Mucosa of rectum (tissue), 2 donors: ENCODE measurements at regions not wholly inside any gene's neighbourhood (a gene's known extent, or its start where the extent isn't known, plus 50 kb on each side); places are given as distances from the start of the nearest gene placed in this dataset.

Source experiments
- H3K27ac ChIP-seq, 2 donors: one replicate each; pipeline ENCODE4 v1.7.0; 2013; ENCODE audit warnings: inconsistent platforms in 2 of 2, low read depth in 2 of 2, low read length in 2 of 2
- H3K27me3 ChIP-seq, 2 donors: one replicate each; pipeline ENCODE4 v1.7.0; 2013; ENCODE audit warnings: low read length in 2 of 2; ENCODE audit not compliant: control insufficient read depth in 2 of 2, insufficient read depth in 2 of 2
- H3K36me3 ChIP-seq, 2 donors: one replicate each; pipeline ENCODE4 v1.7.0; 2013; ENCODE audit warnings: low read length in 2 of 2; ENCODE audit not compliant: control insufficient read depth in 2 of 2, insufficient read depth in 2 of 2
- H3K4me1 ChIP-seq, 2 donors: one replicate each; pipeline ENCODE4 v1.7.0; 2013; ENCODE audit warnings: low read length in 2 of 2, mild to moderate bottlenecking in 1 of 2; ENCODE audit not compliant: control insufficient read depth in 2 of 2, insufficient read depth in 2 of 2
- H3K4me3 ChIP-seq, 2 donors: one replicate each; pipeline ENCODE4 v1.7.0; 2013; ENCODE audit warnings: low read length in 2 of 2
- H3K9ac ChIP-seq, 2 donors: one replicate each; pipeline ENCODE4 v1.7.0; 2013; ENCODE audit warnings: low read length in 2 of 2, low read depth in 1 of 2, mild to moderate bottlenecking in 1 of 2
- H3K9me3 ChIP-seq, 2 donors: one replicate each; pipeline ENCODE4 v1.7.0; 2013; ENCODE audit warnings: low read length in 2 of 2; ENCODE audit not compliant: control insufficient read depth in 2 of 2
- donor health status: healthy.
- donor health status: Normal muscosa, but diverticular disease.

DNA sequence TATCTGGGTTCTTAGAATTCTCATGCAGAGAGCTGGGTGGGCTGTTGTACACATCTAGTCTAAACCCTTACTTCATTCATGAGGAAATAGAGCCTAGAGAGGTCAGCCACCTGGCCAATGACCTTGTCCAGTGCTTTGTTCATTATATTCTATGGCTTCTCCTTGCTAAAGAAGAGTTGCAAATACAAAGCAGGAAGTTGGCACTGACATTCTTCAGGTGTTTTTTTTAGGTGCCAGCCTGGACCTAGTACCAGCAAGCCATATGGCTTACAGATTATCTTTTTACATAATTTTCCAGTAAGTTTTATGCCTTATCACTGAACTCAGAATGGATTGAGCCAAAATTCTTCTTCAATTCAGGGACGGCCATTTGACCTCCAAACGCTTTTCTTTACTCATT, 54.7 kb upstream of the PGM2 start:
- Histone ChIP-seq H3K36me3 (no peaks in the 10 kb centered on the region), H3K4me1 (no peaks in the 10 kb centered on the region), H3K9ac (no peak overlapping the region), H3K9me3 (no peaks in the 10 kb centered on the region), H3K4me3 (no peak overlapping the region), H3K27ac (no peak overlapping the region), H3K27me3 (no peaks in the 10 kb centered on the region)

DNA sequence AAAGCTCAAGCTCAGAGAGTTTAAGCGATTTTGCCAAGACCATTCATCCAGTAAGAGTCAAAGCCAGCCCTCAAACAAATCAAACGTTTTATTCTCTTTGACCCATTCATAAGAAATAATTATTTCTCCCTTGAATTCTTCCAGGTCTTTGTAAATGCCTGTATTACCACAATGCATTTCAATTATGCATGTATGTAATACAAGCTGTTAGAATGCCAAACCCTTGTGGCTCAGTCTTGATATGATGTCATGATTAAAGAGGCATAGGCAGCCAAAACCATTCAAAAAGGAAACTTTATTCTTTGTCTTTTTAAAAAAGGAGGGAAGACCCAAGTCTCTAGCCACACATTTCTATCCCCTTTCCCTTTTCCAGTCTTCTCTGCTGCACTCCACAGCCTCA, 56.5 kb upstream of the PGM2 start:
- Histone ChIP-seq H3K36me3 (no peaks in the 10 kb centered on the region), H3K9ac (no peak overlapping the region), H3K9me3 (no peaks in the 10 kb centered on the region), H3K27ac (no peak overlapping the region), H3K27me3 (no peaks in the 10 kb centered on the region), H3K4me1 (no peaks in the 10 kb centered on the region), H3K4me3 (no peak overlapping the region)

DNA sequence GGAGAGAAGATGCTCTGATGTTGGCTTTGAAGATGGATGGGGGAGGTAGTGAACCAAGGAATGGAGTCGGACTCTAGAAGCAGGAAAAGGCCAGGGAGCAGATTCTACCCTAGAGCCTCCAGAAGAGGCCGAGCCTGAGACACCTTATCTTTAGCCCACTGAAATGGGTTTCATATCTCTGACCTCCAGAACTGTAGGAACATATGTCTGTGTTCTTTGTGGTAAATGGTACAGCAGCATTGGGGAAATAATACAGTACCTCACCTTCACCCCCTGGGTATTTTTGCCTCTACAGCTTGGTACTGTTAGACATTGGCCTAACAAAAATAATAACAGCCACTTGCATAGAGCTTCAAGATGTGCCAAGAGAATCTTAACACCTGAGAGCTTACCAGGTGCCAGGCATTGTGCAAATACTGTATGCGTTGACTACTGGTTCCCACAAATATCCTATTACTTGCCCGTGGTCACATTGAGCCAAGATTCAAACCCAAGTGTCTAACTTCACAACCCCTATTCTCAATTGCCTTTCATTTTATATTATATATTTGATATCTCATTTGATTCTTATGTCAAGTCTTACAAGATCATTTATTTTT, 57.0 kb upstream of the PGM2 start:
- Histone ChIP-seq H3K9ac (no peak overlapping the region), H3K36me3 (no peaks in the 10 kb centered on the region), H3K4me3 (no peak overlapping the region), H3K27me3 (no peaks in the 10 kb centered on the region), H3K4me1 (no peaks in the 10 kb centered on the region), H3K9me3 (no peaks in the 10 kb centered on the region), H3K27ac (no peak overlapping the region)

DNA sequence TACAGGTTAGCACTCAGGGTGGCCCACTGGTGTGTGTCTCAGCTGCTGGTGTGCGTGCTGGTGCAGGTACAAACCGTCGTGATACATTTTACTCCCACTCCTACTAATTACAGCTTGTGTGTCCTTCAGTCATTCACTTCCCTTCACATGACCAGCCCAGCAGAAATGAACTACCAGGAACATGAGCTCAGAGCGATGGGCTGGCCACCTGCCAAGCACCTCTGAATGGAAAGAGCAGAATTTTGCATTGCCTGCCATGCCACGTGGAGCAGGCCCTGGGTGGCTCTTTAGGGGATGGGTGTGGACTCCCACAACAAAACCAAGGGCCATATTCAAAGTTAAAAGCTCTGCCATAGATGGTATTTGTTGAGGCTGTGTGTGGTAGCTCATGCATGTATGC, 58.9 kb upstream of the PGM2 start:
- no peak overlapping the region for H3K9ac ChIP-seq
- H3K27me3 ChIP-seq, result no peaks in the 10 kb centered on the region
- H3K27ac ChIP-seq, result no peak overlapping the region
- H3K4me1 ChIP-seq, result no peaks in the 10 kb centered on the region
- H3K36me3 ChIP-seq, result no peaks in the 10 kb centered on the region
- no peak overlapping the region for H3K4me3 ChIP-seq
- no peaks in the 10 kb centered on the region for H3K9me3 ChIP-seq

DNA sequence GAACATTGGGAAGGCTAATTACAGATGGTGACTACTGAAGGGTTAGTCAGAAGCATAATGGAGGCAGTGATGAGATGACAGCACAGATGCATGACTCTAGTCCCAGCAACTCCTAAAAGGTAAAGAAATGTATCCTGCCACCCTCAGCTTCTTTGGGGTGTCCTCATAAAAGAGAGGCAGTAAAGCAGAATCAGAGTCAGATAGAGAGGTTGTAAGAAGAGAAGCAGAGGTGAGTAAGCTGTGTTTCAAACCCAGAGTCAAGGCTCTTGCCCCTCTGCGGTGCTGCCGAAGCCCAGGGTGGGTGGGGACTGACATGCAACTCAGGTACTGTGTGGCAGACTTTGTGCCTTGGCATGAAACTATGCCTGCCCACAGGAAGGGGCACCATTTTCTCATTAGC, 59.5 kb upstream of the PGM2 start:
- no peak overlapping the region for H3K27ac ChIP-seq
- no peaks in the 10 kb centered on the region for H3K4me1 ChIP-seq
- no peaks in the 10 kb centered on the region for H3K9me3 ChIP-seq
- H3K36me3 ChIP-seq, result no peaks in the 10 kb centered on the region
- no peak overlapping the region for H3K9ac ChIP-seq
- H3K4me3 ChIP-seq, result no peak overlapping the region
- H3K27me3 ChIP-seq, result no peaks in the 10 kb centered on the region

DNA sequence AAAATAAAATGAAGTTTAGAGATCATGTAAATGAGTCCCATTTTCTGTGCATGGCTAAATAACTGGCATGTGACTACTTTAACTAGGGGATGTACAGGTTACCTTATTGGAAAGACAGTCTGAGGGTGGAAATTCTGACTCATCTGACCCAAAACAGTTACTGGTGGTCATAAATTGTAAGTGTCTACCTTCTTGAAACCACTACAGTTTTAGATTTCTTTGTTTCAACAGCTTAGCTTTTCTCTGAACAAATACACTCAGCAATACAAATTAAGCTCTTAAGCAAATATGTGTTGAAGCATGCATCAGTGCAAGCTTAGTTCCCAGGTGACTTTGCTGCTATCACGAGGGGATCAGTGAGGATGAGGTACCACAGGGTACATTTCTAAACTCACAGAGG, 60.7 kb upstream of the PGM2 start:
- Histone ChIP-seq H3K9me3 (no peaks in the 10 kb centered on the region), H3K27ac (no peak overlapping the region), H3K27me3 (no peaks in the 10 kb centered on the region), H3K4me3 (no peak overlapping the region), H3K36me3 (no peaks in the 10 kb centered on the region), H3K9ac (no peak overlapping the region), H3K4me1 (no peaks in the 10 kb centered on the region)

DNA sequence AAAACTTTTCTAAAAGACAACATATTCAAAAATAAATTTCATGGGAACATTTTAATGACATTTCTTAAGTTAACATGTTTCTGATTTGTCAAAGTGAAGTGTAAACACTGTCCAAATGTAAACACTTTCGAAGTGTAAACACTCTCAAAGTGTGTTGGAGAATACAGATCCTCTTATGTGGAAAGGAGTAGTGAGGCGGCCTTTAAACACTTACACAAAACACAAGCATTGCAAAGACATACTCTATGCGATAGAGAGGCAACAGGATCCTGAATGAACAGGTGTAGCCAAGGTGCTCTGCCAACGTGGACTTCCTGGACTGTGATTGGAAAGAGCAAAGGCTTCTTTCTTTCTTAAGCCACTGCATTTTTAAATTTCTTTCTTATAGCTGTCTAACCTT, 62.7 kb upstream of the PGM2 start:
- Histone ChIP-seq H3K36me3 (no peaks in the 10 kb centered on the region), H3K4me1 (no peaks in the 10 kb centered on the region), H3K4me3 (no peak overlapping the region), H3K27me3 (no peaks in the 10 kb centered on the region), H3K27ac (no peak overlapping the region), H3K9ac (no peak overlapping the region), H3K9me3 (no peaks in the 10 kb centered on the region)

DNA sequence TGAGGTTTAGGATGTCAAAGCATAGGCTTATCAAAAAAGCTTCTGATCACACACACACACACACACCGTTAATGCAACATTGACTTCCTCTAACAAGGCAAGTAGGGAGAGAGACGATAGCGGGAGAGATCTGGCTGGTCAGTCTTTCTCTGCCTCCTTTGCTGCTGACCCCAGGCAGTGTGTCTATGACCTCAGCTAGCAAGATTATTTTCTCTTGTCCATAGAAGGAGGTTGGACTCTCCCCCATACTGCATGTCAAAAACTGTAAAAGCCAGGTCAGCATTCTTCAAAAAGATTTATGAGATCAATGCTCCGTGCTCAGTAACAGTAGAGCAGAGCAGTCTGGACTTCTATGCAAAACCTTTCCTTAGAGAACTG, 63.5 kb upstream of the PGM2 start:
- no peaks in the 10 kb centered on the region for H3K4me1 ChIP-seq
- no peaks in the 10 kb centered on the region for H3K9me3 ChIP-seq
- H3K36me3 ChIP-seq, result no peaks in the 10 kb centered on the region
- no peaks in the 10 kb centered on the region for H3K27me3 ChIP-seq
- H3K4me3 ChIP-seq, result no peak overlapping the region
- H3K27ac ChIP-seq, result no peak overlapping the region
- no peak overlapping the region for H3K9ac ChIP-seq

DNA sequence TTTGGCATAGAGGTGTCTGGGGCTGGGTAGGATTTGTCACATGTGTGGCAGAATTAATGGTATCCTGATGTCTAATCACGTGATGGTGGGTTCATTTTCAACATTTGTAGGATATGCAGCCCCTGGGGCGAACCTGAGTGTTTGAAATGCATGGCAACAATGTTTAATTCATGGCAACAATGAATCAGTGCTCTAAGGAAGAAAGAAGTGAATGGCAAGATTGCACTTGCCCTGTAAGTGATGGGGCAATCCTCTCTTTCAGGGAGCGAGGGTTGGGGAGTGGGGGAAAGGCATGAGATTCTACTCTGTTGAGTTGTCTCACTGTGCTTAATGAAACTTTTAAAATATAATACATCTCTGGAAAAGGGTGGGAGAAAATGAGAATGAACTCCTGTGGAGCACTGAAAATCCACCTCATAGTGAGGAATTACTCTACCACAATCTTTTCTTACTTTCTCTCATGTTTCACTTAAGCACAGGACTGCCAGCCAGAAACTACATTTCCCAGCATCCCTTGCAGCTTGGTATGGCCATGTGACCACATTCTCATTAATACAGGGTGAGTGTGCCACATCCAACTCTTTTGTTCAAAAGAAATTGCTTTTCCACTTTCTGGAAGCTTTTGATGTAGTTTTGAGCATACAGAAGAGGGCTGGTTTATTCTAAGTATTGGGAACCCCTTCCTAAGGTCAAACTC, 64.0 kb upstream of the PGM2 start:
- Histone ChIP-seq H3K36me3 (no peaks in the 10 kb centered on the region), H3K9ac (no peak overlapping the region), H3K27me3 (no peaks in the 10 kb centered on the region), H3K4me1 (no peaks in the 10 kb centered on the region), H3K4me3 (no peak overlapping the region), H3K27ac (no peak overlapping the region), H3K9me3 (no peaks in the 10 kb centered on the region)

DNA sequence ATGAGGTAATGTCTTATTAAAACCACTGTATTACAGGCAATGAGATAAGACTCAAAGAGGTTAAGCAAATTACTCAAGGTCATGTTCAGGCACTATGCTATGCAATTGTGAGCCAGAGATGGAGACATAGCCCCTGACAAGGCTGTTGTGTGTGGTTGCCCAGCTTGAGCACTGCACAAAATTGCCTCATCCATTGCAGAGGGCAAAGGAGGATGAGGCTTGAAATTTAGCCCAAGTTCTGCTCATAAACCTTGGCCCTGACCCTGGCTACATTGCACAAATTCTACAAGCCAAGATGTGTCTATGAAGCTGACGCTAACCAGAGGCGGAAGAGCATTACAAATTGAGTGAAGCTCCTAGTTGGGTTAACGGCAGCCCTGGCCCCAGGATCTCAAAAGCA, 65.6 kb upstream of the PGM2 start:
- Histone ChIP-seq H3K27ac (no peak overlapping the region), H3K36me3 (no peaks in the 10 kb centered on the region), H3K27me3 (no peaks in the 10 kb centered on the region), H3K9me3 (no peaks in the 10 kb centered on the region), H3K9ac (no peak overlapping the region), H3K4me1 (no peaks in the 10 kb centered on the region), H3K4me3 (no peak overlapping the region)
